ENCODE measurements at regions not wholly inside any gene's neighbourhood (a gene's known extent, or its start where the extent isn't known, plus 50 kb on each side); places are given as distances from the start of the nearest gene placed in this dataset.

DNA sequence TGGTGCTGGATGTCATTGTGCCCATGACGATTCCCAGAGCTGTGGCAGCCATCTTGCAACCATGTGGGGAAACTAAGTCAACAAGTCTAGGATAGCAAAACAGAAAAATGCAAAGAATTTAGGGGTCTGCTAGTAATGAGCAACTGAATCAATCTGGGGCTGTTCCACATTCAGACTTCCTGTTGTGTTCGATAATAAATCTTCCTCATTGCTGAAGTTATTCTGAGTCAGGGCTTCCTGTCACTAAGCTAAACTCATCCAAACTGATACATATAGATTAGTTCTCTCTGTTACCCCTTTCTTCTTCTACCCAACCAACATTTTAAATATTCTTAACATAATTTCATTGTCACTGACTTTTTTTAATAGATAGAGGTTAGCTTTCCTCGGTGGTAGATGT lies 205.9 kb downstream of the HACE1 start:
- TF ChIP-seq, protein P1, sequence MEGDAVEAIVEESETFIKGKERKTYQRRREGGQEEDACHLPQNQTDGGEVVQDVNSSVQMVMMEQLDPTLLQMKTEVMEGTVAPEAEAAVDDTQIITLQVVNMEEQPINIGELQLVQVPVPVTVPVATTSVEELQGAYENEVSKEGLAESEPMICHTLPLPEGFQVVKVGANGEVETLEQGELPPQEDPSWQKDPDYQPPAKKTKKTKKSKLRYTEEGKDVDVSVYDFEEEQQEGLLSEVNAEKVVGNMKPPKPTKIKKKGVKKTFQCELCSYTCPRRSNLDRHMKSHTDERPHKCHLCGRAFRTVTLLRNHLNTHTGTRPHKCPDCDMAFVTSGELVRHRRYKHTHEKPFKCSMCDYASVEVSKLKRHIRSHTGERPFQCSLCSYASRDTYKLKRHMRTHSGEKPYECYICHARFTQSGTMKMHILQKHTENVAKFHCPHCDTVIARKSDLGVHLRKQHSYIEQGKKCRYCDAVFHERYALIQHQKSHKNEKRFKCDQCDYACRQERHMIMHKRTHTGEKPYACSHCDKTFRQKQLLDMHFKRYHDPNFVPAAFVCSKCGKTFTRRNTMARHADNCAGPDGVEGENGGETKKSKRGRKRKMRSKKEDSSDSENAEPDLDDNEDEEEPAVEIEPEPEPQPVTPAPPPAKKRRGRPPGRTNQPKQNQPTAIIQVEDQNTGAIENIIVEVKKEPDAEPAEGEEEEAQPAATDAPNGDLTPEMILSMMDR (IDR thresholded peaks at IDR 0.05), result no peak
- no peak for TF ChIP-seq POLR2A (IDR thresholded peaks at IDR 0.05)

All from testis (tissue), 2 donors.